ENCODE measurements at regions not wholly inside any gene's neighbourhood (a gene's known extent, or its start where the extent isn't known, plus 50 kb on each side); places are given as distances from the start of the nearest gene placed in this dataset.
"Not testable (repeated sequence)": the region's sequence is repeated elsewhere in the genome, so short reads cannot be mapped to it uniquely, and the experiment has no call there.

- DNase-seq = no peak
Measured at GRCh38 chr3:188003188-188004171, 150.5 kb upstream of the LPP start.

DNA sequence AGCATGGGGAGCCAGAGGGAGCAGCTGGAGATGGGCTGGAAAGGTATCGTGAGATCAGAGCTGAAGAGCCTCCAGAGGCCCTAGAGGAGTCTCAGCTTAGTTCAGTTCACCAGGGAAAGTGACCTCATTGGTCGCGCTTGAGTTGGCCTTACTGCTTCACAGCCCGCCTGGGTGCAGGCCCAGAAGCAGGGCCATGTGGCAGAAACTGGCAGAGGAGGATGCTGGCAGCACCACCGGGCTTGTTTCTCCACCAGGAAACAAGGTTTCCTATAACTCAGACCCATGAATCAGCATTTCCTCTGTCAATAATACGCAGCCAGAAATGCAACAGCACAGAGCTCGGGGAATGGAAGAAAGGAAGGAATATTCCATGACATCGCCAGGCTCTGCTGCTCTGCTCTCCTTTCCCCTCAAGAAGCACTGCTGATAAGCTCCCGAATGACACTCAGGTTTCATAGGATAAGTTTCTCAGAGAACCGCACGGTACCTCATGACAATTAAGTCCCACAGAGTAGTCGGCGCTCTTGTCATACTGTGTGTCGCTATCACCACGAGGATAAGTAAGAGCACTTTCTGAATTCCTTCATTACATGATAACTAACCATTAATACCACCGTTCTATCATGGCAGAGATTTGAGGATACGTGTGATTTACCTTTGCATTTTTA lies 147.1 kb upstream of the LPP start:
- no peak for DNase-seq

DNA sequence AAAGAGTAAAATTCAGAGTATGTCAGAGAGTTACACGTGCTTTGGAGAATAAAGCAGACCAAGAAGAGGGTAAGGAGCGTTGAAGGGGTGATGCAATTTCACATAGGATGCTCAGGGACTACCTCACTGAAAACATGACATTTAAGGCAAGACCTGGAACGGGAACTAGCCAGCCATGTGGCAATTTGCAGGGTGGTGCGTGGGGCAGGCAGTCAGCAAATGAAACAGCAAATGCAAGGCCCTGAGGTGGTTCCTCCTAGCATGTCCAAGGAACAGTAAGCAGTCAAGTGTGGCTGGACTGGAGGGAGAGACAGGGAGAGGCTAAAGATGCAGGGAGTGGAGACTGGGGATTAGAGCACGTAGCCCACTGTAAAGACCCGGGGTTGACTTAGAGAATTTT lies 146.1 kb upstream of the LPP start:
- DNase-seq = no peak

DNA sequence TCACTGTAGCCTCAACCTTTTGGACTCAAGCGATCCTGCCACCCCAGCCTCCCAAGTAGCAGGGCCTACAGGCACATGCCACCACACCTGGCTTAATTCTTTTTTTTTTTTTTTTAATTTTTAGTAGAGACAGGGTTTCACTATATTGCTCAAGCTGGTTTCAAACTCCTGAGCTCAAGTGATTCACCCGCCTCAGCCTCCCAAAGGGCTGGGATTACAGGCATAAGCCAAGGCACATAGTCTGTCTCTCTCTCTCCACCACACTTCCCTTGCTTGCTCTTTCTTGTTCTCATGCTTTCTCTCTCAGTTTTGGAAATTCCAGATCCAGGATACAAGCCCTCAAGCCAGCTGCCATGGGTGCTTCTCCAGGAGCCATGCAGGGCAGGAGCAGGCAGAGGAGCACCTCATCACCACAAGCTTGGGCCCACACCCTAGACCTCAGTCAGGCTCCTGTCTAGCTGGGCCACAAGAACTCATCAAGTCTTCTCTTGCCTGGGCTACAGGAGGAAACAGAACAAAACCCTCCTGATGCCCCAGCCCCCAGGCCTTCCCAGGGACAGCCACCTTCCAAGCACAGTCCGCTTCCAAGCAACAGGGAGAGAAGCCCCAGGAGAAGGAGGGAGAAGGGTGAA lies 145.3 kb upstream of the LPP start:
- no peak for DNase-seq

DNA sequence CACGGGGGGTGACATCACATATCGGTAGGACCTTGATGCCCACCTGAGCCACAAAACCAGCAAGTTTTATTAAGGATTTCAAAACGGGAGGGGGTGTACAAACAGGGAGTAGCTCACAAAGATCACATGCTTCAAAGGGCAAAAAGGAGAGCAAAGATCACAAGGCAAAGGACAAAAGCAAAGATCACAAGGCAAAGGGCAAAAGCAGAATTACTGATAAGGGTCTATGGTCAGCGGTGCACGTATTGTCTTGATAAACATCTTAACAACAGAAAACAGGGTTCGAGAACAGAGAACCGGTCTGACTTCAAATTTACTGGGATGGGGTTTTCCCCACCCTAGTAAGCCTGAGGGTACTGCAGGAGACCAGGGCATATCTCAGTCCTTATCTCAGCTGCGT lies 143.5 kb upstream of the LPP start:
- DNase-seq = no peak

GRCh38 chr3:188019727-188020126 lies 134.2 kb upstream of the LPP start:
- DNase-seq = no peak

GRCh38 chr3:188021041-188021440 lies 132.9 kb upstream of the LPP start:
- no peak for DNase-seq

DNA sequence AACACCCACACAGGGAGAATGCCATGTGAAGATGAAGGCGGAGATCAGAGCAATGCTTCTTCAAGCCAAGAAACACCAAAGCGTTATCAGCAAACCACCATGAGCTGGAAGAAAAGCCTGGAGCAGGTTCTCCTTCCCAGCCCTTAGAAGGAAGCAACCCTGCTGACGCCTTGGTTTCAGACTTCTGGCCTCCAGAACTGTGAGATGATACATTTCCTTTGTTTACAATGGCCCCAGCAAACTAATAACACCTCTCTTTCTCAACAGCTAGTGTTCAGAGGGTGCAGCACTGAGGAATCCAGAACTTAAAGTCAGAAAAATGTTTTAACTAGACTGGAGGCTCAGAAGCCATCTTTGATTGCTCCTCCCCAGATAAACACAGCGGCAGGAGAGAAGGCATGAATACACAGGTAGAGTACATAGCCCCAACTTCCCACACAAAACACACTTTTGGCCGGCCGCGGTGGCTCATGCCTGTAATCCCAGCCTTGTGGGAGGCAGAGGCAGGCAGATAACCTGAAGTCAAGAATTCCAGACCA lies 132.4 kb upstream of the LPP start:
- no peak for DNase-seq

DNA sequence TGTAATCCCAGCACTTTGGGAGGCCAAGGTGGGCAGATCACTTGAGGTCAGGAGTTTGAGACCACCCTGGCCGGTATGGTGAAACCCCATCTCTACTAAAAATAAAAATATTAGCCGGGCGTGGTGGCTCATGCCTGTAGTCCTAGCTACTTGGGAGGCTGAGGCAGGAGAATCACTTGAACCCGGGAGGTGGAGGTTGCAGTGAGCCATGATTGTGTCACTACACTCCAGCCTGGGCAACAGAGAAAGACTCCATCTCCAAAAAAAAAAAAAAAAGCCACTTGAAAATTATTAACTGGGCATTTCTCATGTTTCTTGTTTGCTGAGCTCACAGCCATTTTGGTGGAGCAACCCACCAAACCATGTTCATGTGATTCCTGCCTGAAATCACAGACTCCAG lies 131.1 kb upstream of the LPP start:
- not testable (repeated sequence) for DNase-seq

GRCh38 chr3:188025555-188025954 lies 128.4 kb upstream of the LPP start:
- no peak for DNase-seq

GRCh38 chr3:188026191-188026968 lies 127.6 kb upstream of the LPP start:
- DNase-seq = no peak

DNA sequence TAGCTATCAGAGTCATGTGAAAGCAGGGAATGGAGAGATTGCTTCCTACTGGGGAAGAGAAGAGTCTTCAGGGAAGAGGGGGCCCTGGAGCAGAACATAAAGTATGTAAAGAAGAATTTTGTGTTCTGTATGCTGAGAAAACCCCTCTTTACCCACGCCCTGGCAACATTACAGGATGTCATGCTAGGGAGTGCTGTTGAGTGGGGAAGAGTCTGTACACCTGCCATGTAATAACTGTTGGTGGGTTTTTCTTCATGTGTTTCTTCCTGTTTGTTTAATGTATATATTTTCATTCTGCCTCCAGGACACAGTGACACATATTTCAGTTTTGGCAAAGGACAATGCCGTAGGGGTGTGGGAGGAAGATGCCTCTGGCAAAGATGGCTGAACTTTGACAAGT lies 122.8 kb upstream of the LPP start:
- no peak for DNase-seq

DNA sequence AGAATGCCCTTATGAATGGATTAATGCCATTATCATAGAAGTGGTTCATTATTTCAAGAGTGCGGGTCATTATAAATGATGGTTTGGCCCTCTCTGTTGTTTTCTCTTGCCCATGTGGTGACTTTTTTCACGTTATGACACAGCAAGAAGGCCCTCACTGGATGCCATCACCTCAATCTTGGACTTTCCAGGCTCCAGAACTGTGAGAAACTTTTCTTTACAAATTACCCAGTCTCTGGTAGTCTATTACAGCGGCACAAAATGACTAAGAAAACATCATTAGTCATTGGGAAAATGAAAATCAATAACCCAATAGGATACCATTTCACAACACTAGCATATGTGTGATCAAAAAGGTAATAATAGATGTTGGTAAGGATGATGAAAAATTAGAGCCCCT lies 119.0 kb upstream of the LPP start:
- no peak for DNase-seq

DNA sequence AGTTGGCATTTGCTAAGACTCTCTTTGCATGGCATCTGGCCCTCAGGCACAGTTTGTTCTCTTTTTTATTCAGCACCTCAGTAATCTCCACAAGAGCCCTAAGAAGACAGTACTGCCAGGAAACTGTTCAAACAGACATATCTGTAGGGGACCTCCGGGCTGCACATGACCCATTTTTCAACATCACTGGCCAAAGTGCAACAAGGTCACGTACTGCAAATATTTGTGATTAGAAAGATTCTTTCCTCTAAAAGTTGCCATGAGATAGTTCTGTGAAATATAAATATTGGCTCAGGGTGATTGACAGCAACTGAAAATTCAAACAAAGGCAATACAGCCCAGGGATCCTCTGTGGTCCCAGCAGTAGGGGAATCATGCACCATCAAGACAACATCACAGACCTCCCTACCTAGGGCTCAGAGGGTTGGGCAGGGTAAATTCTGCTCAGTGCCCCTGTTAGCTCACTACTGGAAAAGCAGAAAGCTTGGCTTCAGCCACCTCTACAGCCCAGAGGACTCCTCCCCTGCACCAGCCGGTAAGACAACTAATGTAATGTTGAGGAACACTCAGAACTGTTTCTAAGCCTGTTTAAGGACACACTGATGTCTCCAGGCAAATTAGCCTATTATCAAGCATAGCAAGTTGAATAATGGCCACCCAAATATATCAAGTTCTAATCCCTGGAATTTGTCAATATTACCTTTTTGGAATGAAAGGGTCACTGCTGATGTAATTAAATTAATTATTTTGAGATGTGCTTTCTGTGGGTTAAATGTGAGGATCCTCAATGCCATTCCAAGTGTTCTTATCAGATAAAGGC lies 117.4 kb upstream of the LPP start:
- no peak for DNase-seq

DNA sequence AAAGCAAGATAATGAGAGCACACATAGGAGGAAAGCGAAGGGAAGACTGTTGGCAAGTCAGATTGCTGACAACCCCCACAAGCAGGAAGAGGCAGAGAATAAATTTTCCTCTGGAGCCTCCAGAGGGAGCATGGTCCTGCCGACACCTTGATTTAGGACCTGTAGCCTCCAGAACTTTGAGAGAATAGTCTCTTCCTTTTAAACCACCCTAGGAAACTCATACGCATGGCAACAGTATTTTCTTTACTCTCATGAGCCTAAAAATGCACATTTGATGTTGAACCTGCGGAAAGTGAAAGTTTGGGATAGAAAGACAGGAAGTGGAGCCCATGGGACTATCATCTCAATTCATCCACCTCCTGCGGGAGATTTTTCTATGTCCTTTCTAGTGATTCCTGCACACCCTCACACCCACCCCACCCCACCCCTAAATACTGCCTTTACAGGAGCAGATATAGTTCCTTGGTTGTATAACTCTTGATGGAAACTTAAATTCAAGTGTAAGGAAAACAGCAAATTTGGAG lies 116.7 kb upstream of the LPP start:
- no peak for DNase-seq

GRCh38 chr3:188037965-188038581 lies 115.9 kb upstream of the LPP start:
- no peak for DNase-seq

- no peak for DNase-seq
Measured at GRCh38 chr3:188041193-188041592, 112.8 kb upstream of the LPP start.

- DNase-seq = no peak
Measured at GRCh38 chr3:188041895-188042294, 112.1 kb upstream of the LPP start.

DNA sequence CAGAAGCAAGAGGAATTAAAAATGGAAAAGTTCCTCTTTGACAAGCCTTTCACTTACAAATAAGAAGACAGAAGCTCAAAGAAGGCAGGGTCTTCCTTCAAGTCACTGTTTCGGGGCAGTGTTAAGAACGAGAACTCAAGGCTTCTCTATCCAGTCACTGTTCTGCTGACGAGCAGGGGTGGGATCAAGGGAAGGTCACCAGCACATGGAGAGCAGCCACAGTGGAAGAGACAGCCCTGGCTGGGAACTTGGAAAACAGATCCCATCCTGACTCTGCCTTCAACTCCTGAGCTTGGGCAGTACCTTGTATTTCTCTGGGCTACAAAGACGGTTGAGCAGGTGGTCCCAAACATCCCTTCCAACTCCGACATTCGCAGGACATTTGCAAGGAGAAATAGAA lies 111.5 kb upstream of the LPP start:
- DNase-seq = no peak

DNA sequence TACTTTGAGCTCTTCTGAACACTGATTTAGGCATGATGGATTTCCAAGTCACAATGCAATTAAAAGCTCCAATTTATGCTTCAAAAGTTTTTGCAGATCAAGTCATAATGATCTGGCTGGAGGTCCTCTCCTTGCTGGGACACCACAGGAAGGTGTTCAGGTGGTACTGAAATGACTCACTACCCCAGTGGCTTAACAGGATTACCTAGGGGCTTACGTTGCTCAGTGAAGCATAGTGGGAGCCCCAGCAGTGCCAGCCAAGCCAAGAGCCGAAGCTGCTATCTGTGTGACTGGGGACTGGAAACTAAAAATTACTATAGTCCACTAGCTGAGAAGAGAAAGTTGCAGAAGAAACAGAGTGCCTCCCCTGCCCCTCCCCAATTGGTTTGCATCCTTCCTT lies 110.1 kb upstream of the LPP start:
- no peak for DNase-seq

Measured in CD4-positive, alpha-beta T cell treated with Interleukin-17A for 4 hours (primary cell).